HCT116 (cell line): ENCODE measurements at regions not wholly inside any gene's neighbourhood (a gene's known extent, or its start where the extent isn't known, plus 50 kb on each side); places are given as distances from the start of the nearest gene placed in this dataset.

Experiments used
- ATAC-seq: fragments of 200-7000 bp; cut with Tn5 transposase; 2 replicates; pipeline ENCODE4 v1.9.1; 2020; ENCODE audit warnings: mild to moderate bottlenecking, moderate library complexity
- BruUV-seq: library from RNA; stranded (reverse); fragments of 400-500 nt; replicated peaks from 2 replicates; lab custom pipeline; 2021; lab: Mats Ljungman, UMichigan
- CTCF ChIA-PET: fragments of 300-600 bp; sonication (Branson Sonifier 250); formaldehyde crosslinking; loops from one replicate; lab custom pipeline; 2021; ENCODE audit warnings: antibody characterized with exemption; lab: Charles Lee
- POLR2A ChIA-PET: fragments of 300-600, 350-600 bp; sonication (Branson Sonifier 250); formaldehyde crosslinking; loops from one replicate; lab custom pipeline; 2021; ENCODE audit warnings: antibody characterized with exemption; lab: Charles Lee
- RAD21 ChIA-PET, 2 experiments: fragments of 300-600 bp; sonication (Branson Sonifier 250); formaldehyde crosslinking; loops; one replicate each; lab custom pipeline; 2023; ENCODE audit warnings: low total read pairs in 2 of 2; ENCODE audit not compliant: uncharacterized antibody in 2 of 2, unreplicated experiment in 2 of 2, low non-redundant PET in 1 of 2; lab: Charles Lee
- DNase-seq: peaks from one replicate; pipeline ENCODE4 v3.0.0-alpha.2; 2010; ENCODE audit warnings: low read depth, low spot score
- H2AFZ ChIP-seq: fragments of 200-600 bp; shearing (Covaris generic), sonication (generic); 2 replicates; pipeline ENCODE4 v1.6.1; 2017; ENCODE audit warnings: low read depth, mixed run types, mixed read lengths, antibody characterized with exemption, low read length; ENCODE audit not compliant: poor library complexity, severe bottlenecking
- H3K27ac ChIP-seq: 2 replicates; pipeline ENCODE4 v1.5.1; 2012; ENCODE audit warnings: low read depth, low read length
- H3K27me3 ChIP-seq: fragments of 200-600 bp; sonication (generic); 2 replicates; pipeline ENCODE4 v1.6.1; 2016; ENCODE audit warnings: mixed run types, low read length, mixed read lengths; ENCODE audit not compliant: insufficient read depth
- H3K36me3 ChIP-seq, 2 experiments: fragments of 200-500 bp in 1 of 2; fragments of 200-600 bp in 1 of 2; sonication (Bioruptor generic) in 1 of 2; sonication (generic) in 1 of 2; 2 replicates each; pipeline versions ENCODE4 v1.5.1 to v1.6.1; 2014 to 2016; ENCODE audit warnings: low read length in 2 of 2, inconsistent platforms in 1 of 2, mixed read lengths in 1 of 2, mixed run types in 1 of 2; ENCODE audit not compliant: insufficient read depth in 2 of 2, control insufficient read depth in 1 of 2
- H3K4me1 ChIP-seq, 2 experiments: fragments of 200-600 bp in 1 of 2; sonication (generic) in 1 of 2; 2 replicates each; pipeline versions ENCODE4 v1.5.1 to v1.6.1; 2012 to 2017; ENCODE audit warnings: low read length in 2 of 2, inconsistent platforms in 1 of 2, mild to moderate bottlenecking in 1 of 2, mixed read lengths in 1 of 2, mixed run types in 1 of 2, moderate library complexity in 1 of 2; ENCODE audit not compliant: insufficient read depth in 2 of 2, control insufficient read depth in 1 of 2
- H3K4me2 ChIP-seq: fragments of 200-600 bp; sonication (generic); 2 replicates; pipeline ENCODE4 v1.6.1; 2017; ENCODE audit warnings: mixed run types, low read length, mixed read lengths
- H3K4me3 ChIP-seq, 2 experiments: fragments of 200-600 bp in 1 of 2; sonication (generic) in 1 of 2; replicated peaks in 1 of 2; 2 replicates each; pipeline ENCODE4 v1.5.1; 2011 to 2016; ENCODE audit warnings: low read length in 2 of 2, control low read depth in 1 of 2, low read depth in 1 of 2, mild to moderate bottlenecking in 1 of 2, mixed read lengths in 1 of 2, mixed run types in 1 of 2
- H3K79me2 ChIP-seq: fragments of 200-600 bp; sonication (generic); 2 replicates; pipeline ENCODE4 v1.6.1; 2017; ENCODE audit warnings: mild to moderate bottlenecking, mixed run types, low read length, moderate library complexity, mixed read lengths; ENCODE audit not compliant: insufficient read depth
- H3K9ac ChIP-seq: fragments of 200-600 bp; sonication (generic); 2 replicates; pipeline ENCODE4 v1.6.1; 2016; ENCODE audit warnings: low read length, mixed read lengths
- H3K9me2 ChIP-seq: fragments of 200-600 bp; sonication (generic), shearing (Covaris generic); 2 replicates; pipeline ENCODE4 v1.6.1; 2017; ENCODE audit warnings: mixed run types, mild to moderate bottlenecking, moderate library complexity; ENCODE audit not compliant: insufficient read depth
- H3K9me3 ChIP-seq, 2 experiments: fragments of 200-500 bp in 1 of 2; fragments of 200-600 bp in 1 of 2; sonication (Bioruptor generic) in 1 of 2; sonication (generic) in 1 of 2; 2 replicates each; pipeline ENCODE4 v1.6.1; 2014 to 2017; ENCODE audit warnings: low read length in 2 of 2, mixed read lengths in 2 of 2, inconsistent platforms in 1 of 2, low read depth in 1 of 2, mild to moderate bottlenecking in 1 of 2, mixed run types in 1 of 2, moderate library complexity in 1 of 2; ENCODE audit not compliant: control insufficient read depth in 1 of 2, insufficient read depth in 1 of 2
- H4K20me1 ChIP-seq: fragments of 200-600 bp; sonication (generic), shearing (Covaris generic); 2 replicates; pipeline ENCODE4 v1.6.1; 2017; ENCODE audit warnings: mixed run types, mild to moderate bottlenecking, moderate library complexity; ENCODE audit not compliant: insufficient read depth
- CBX3 ChIP-seq: IDR thresholded peaks from 2 replicates; pipeline ENCODE4 v1.6.1; 2012; ENCODE audit warnings: low read depth
- EZH2phosphoT487 ChIP-seq: fragments of 200-600 bp; IDR thresholded peaks from 2 replicates; pipeline ENCODE4 v1.6.1; 2018; ENCODE audit warnings: antibody characterized with exemption, borderline replicate concordance
- JUND ChIP-seq: IDR thresholded peaks from 2 replicates; pipeline ENCODE4 v1.6.1; 2012
- SIN3A ChIP-seq: IDR thresholded peaks from 2 replicates; pipeline ENCODE4 v1.6.1; 2012; ENCODE audit warnings: low read depth
- SRF ChIP-seq: IDR thresholded peaks from 2 replicates; pipeline ENCODE4 v1.6.1; 2012; ENCODE audit warnings: low read depth
- ZBTB33 ChIP-seq: IDR thresholded peaks from 2 replicates; pipeline ENCODE4 v1.6.1; 2011; ENCODE audit warnings: mild to moderate bottlenecking, low read length, moderate library complexity; ENCODE audit not compliant: insufficient replicate concordance; ENCODE audit errors: extremely low read depth
- ZNF274 ChIP-seq: fragments of 200-500 bp; sonication (Bioruptor generic); IDR thresholded peaks from 2 replicates; pipeline ENCODE4 v1.6.1; 2014; ENCODE audit warnings: mild to moderate bottlenecking, low read depth, low read length, inconsistent platforms
- intact Hi-C: fragments of 100-400 bp; cut with micrococcal nuclease; formaldehyde crosslinking; loops from 2 replicates; pipeline ENCODE4 v1.10.0; 2022
- TF ChIP-seq, protein P1 (sequence below), 3 experiments: fragments of 200-600 bp in 1 of 3; sonication (generic) in 1 of 3; IDR thresholded peaks in 2 of 3; conservative IDR thresholded peaks in 1 of 3; 2 replicates each; pipeline ENCODE4 v1.5.1; 2012 to 2017; ENCODE audit warnings: low read depth in 2 of 3, low read length in 2 of 3, antibody characterized with exemption in 1 of 3, borderline replicate concordance in 1 of 3, control low read depth in 1 of 3, mild to moderate bottlenecking in 1 of 3, mixed read lengths in 1 of 3, mixed run types in 1 of 3, moderate library complexity in 1 of 3; ENCODE audit not compliant: insufficient read depth in 1 of 3
- TF ChIP-seq, protein P2 (sequence below): IDR thresholded peaks from 2 replicates; pipeline ENCODE4 v1.6.1; 2012; ENCODE audit warnings: low read depth

GRCh38 chr2:220876080-220876824 lies 695.9 kb downstream of the EPHA4 start:
- Histone ChIP-seq H3K4me1 (peaks cover 0 to 3% of the 10 kb centered on the region in 2 experiments; a peak in 1 of 4 replicates), H3K4me2 (no peak overlapping the region), H3K9me2 (no peaks in the 10 kb centered on the region), H3K27ac (no peak overlapping the region), H3K36me3 (no peaks in the 10 kb centered on the region), H2AFZ (no peak overlapping the region), H3K27me3 (no peaks in the 10 kb centered on the region), H3K4me3 (no peak overlapping the region), H4K20me1 (no peaks in the 10 kb centered on the region), H3K9ac (no peak overlapping the region), H3K9me3 (no peaks in the 10 kb centered on the region), H3K79me2 (no peaks in the 10 kb centered on the region)
- CTCF ChIA-PET, result no interaction called here
- no peak for ATAC-seq
- POLR2A ChIA-PET, result no interaction called here
- intact Hi-C loops, result no loop called here
- DNase-seq, result no peak
- RAD21 ChIA-PET, result no interaction called here
- BruUV-seq, result no TSS peak
- TF ChIP-seq EZH2phosphoT487, result no peak
- TF ChIP-seq, protein P1, sequence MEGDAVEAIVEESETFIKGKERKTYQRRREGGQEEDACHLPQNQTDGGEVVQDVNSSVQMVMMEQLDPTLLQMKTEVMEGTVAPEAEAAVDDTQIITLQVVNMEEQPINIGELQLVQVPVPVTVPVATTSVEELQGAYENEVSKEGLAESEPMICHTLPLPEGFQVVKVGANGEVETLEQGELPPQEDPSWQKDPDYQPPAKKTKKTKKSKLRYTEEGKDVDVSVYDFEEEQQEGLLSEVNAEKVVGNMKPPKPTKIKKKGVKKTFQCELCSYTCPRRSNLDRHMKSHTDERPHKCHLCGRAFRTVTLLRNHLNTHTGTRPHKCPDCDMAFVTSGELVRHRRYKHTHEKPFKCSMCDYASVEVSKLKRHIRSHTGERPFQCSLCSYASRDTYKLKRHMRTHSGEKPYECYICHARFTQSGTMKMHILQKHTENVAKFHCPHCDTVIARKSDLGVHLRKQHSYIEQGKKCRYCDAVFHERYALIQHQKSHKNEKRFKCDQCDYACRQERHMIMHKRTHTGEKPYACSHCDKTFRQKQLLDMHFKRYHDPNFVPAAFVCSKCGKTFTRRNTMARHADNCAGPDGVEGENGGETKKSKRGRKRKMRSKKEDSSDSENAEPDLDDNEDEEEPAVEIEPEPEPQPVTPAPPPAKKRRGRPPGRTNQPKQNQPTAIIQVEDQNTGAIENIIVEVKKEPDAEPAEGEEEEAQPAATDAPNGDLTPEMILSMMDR (IDR thresholded peaks at IDR 0.05 in 2 of 3, conservative IDR thresholded peaks at IDR 0.05 in 1 of 3; ENCODE audit: borderline replicate concordance in 1 of 3, insufficient read depth in 1 of 3, low read depth in 2 of 3, low read length in 2 of 3), result no peak
- TF ChIP-seq SRF, result no peak
- no peak for TF ChIP-seq CBX3
- TF ChIP-seq ZBTB33, result no peak
- no peak for TF ChIP-seq SIN3A
- TF ChIP-seq ZNF274, result no peak
- TF ChIP-seq JUND, result no peak
- TF ChIP-seq, protein P2, sequence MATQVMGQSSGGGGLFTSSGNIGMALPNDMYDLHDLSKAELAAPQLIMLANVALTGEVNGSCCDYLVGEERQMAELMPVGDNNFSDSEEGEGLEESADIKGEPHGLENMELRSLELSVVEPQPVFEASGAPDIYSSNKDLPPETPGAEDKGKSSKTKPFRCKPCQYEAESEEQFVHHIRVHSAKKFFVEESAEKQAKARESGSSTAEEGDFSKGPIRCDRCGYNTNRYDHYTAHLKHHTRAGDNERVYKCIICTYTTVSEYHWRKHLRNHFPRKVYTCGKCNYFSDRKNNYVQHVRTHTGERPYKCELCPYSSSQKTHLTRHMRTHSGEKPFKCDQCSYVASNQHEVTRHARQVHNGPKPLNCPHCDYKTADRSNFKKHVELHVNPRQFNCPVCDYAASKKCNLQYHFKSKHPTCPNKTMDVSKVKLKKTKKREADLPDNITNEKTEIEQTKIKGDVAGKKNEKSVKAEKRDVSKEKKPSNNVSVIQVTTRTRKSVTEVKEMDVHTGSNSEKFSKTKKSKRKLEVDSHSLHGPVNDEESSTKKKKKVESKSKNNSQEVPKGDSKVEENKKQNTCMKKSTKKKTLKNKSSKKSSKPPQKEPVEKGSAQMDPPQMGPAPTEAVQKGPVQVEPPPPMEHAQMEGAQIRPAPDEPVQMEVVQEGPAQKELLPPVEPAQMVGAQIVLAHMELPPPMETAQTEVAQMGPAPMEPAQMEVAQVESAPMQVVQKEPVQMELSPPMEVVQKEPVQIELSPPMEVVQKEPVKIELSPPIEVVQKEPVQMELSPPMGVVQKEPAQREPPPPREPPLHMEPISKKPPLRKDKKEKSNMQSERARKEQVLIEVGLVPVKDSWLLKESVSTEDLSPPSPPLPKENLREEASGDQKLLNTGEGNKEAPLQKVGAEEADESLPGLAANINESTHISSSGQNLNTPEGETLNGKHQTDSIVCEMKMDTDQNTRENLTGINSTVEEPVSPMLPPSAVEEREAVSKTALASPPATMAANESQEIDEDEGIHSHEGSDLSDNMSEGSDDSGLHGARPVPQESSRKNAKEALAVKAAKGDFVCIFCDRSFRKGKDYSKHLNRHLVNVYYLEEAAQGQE, result no peak
